HG03025 (cell line): ENCODE measurements at regions not wholly inside any gene's neighbourhood (a gene's known extent, or its start where the extent isn't known, plus 50 kb on each side); places are given as distances from the start of the nearest gene placed in this dataset.
"Not testable (repeated sequence)": the region's sequence is repeated elsewhere in the genome, so short reads cannot be mapped to it uniquely, and the experiment has no call there.

Source experiments
- ATAC-seq: cut with Tn5 transposase; IDR thresholded peaks from one replicate; pipeline ENCODE4 v1.9.1; 2021; ENCODE audit warnings: mild to moderate bottlenecking, moderate library complexity; ENCODE audit not compliant: unreplicated experiment, low FRiP score

- ATAC-seq: not testable (repeated sequence)
Measured at GRCh38 chr15:85196697-85197096, 183.7 kb upstream of the AKAP13 start.

- not testable (repeated sequence) for ATAC-seq
Measured at GRCh38 chr15:85197582-85197981, 182.8 kb upstream of the AKAP13 start.

- ATAC-seq: not testable (repeated sequence)
Measured at GRCh38 chr15:85198432-85198831, 182.0 kb upstream of the AKAP13 start.

GRCh38 chr15:85200215-85200614 lies 180.2 kb upstream of the AKAP13 start:
- ATAC-seq: not testable (repeated sequence)

GRCh38 chr15:85201118-85201793 lies 179.1 kb upstream of the AKAP13 start:
- ATAC-seq: not testable (repeated sequence)

GRCh38 chr15:85204481-85204880 lies 175.9 kb upstream of the AKAP13 start:
- ATAC-seq: not testable (repeated sequence)

GRCh38 chr15:85233791-85234325 lies 146.5 kb upstream of the AKAP13 start:
- not testable (repeated sequence) for ATAC-seq

GRCh38 chr15:85234450-85235196 lies 145.8 kb upstream of the AKAP13 start:
- ATAC-seq: not testable (repeated sequence)

GRCh38 chr15:85244056-85244455 lies 136.3 kb upstream of the AKAP13 start:
- not testable (repeated sequence) for ATAC-seq

- not testable (repeated sequence) for ATAC-seq
Measured at GRCh38 chr15:85250938-85251542, 129.4 kb upstream of the AKAP13 start.

GRCh38 chr15:85253196-85253915 lies 127.0 kb upstream of the AKAP13 start:
- not testable (repeated sequence) for ATAC-seq

GRCh38 chr15:85254961-85255360 lies 125.4 kb upstream of the AKAP13 start:
- not testable (repeated sequence) for ATAC-seq

GRCh38 chr15:85255502-85255901 lies 124.9 kb upstream of the AKAP13 start:
- not testable (repeated sequence) for ATAC-seq

GRCh38 chr15:85256009-85256997 lies 124.1 kb upstream of the AKAP13 start:
- not testable (repeated sequence) for ATAC-seq

GRCh38 chr15:85258062-85258445 lies 122.3 kb upstream of the AKAP13 start:
- not testable (repeated sequence) for ATAC-seq

- not testable (repeated sequence) for ATAC-seq
Measured at GRCh38 chr15:85258559-85259209, 121.7 kb upstream of the AKAP13 start.

GRCh38 chr15:85260526-85260925 lies 119.9 kb upstream of the AKAP13 start:
- not testable (repeated sequence) for ATAC-seq

- not testable (repeated sequence) for ATAC-seq
Measured at GRCh38 chr15:85262461-85263055, 117.8 kb upstream of the AKAP13 start.
